ENCODE measurements at regions not wholly inside any gene's neighbourhood (a gene's known extent, or its start where the extent isn't known, plus 50 kb on each side); places are given as distances from the start of the nearest gene placed in this dataset.

DNA sequence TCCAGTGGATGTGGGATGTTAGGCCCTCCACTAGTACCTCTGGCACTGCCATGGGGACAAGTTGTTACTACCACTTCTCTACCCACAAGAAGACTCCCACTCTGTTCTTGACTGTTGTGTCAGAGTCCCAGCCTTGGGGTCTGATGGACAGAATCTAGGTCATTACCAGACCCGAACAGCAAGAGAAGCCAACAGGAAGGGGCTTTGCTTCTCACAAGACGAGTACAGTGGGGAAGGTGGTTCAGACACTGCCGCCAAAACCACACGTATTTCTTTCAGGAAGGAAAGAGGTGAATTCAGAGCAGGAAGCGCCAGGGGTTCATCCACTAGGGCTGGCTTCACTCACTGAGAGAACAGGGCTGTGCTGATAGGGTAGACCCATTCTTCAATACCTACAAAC, 161.3 kb upstream of the KIT start:
- DNase-seq = no peak

DNA sequence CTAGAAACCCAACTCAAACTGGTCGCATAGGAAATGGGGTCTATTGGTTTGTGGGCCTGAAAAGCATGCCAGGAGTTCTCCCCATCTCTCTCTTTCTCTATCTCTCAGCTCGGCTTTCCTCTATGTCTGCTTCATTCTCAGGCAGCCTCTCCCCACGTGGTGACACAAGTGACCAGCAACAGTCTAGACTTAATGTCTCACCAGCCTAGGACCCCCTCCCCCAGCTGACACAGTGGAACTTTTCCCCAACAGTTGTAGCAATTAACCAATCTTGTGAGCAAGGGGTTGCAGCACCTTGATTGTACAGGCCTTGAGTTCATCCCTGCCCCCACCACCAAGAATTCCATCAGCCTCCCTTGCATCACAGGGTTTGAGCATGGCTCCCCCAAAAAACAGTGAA, 159.8 kb upstream of the KIT start:
- no peak for DNase-seq

DNA sequence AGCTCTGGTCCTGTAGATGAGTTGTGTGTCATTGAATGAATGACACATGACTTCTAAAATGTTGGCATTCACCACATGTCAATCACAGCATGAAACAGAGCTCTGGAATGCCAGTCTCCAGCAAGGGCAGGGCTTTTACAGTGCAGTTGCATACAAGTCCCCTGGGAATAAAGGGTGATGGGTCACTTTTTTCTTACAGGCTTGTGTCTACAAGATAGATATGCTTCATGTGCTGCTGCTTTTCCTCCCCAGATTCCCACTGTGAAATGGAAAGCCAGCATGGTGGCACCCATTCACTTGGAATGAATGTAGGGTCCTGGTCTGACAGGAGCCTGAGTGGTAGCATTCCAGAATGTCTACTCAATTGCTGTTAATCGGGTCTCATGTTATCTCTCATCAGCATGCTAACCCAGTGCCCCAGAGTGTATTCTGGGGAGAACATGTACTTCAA, 159.1 kb upstream of the KIT start:
- no peak for DNase-seq

DNA sequence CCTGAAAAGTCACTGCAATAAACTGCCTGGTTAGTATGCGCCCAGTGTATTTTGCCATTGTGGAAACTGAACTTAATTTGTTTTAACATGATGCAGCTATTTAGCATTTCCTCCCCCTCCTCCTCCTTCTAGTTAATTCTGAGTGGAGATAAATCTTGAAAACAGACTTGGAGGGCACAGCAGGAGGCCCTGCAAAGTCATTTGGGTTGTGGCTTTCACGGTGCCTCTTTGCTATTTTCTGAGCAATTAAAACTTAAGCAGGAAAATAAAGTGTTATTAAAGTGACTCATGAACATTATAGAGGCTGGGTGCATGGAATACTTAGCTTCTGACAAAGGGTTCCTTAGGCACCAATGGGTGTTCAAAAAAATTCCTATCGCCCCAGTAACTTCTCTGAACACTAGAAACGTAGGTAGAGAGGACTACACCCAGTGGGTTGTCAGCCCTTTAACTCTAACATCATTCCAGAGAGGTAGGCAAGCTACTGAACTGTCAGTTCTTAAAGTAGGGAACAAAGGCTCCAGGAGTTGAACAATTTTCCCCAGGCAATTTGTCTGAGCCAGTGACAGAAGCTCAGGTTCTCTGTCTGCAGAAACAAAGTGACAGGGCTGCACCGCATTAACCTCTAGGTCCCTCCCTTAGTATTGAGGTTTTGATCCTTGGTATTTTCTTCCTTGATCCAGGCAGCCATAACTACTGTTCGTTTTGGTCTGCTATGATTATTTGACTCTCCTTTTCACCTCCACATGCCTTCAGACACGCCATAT, 158.3 kb upstream of the KIT start:
- DNase-seq = no peak

DNA sequence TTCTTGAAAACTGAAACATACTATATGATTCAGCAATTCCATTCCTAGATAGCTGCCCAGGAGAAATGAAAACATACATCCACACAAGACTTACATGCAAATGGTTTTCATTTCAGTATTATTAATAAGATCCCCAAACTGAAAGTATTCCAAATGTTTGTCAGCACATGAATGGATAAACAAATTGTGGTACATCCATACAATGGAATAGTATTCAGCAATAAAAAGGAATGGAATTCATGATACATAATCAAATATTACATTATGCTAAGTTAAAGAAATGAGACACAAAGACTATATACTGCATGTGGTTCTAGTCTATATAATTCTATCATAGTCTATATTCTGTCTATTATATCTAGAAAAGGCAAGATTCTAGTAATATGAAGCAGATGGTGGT, 152.4 kb upstream of the KIT start:
- no peak for DNase-seq

DNA sequence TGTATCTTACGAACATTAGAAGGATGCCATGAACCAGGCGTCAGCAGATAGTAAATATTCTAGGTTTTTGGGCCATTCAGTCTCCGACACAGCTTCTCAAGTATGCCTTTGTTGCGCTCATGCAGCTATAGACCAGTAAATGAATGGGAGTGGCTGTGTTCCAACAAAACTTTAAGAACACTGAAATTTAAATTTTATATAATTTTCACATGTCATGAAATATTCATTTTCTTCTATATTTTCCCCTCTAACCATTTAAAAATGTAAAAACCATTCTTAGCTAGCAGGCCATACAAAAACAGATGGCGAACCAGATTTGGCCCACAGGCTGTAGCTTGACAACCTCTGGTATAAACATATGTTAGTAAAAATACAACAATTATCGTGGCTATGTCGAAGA, 151.8 kb upstream of the KIT start:
- no peak for DNase-seq

DNA sequence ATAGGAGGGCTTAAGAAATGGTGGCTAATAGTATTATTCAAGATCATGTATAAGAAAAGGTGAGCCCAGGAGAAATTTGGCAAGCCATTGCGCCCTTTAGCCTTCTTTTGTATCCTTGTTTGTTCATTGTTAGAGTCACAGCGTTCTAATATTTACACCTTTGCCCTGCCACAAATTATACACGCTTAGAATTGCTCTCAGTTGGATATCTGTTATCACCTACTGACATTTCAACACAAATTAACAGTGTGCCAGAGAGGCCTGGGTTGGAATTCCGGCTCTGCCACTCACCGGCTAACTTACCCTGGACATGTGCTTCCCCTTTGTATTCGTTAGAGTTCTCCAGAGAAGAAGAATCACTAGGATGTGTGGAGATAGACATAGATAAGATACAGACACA, 148.7 kb upstream of the KIT start:
- DNase-seq = no peak

DNA sequence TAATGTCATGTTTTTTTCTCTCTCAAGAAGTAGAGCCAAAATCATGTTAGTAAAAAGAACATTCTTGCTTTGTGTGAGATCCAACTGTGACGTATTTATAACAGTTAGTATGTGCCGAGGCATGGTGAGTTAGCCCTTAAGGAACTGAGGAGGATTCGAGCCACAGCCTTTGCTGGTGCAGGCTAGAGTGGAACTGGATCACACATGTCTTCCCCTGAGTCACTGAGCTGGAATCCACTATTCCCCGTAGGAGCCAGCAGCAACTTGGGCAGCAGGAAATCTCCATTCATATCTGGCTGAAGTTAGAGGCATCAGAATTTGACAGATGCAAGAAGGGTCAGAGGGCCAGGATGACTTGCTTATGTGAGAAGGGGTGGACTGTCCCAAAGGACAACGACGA, 144.6 kb upstream of the KIT start:
- no peak for DNase-seq

DNA sequence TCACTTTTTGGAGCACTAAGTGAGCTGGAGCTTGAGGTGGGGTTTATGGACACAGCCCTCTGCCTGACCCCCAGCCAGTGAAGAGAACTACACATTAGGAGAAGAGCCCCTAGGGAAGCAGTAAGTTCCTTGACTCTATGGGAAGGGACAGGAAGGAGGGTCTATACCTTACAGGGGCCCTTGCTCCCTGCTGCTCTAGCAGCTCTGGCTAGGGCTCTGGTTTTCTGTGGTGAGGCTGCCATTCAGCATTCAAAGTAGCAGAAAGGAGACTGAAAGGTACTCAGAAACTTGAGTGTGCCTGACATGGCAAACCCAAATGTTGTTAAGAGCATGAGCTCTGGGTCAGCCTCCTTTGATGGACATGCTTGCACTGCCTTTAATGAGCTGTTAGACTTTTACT, 144.0 kb upstream of the KIT start:
- DNase-seq = no peak

DNA sequence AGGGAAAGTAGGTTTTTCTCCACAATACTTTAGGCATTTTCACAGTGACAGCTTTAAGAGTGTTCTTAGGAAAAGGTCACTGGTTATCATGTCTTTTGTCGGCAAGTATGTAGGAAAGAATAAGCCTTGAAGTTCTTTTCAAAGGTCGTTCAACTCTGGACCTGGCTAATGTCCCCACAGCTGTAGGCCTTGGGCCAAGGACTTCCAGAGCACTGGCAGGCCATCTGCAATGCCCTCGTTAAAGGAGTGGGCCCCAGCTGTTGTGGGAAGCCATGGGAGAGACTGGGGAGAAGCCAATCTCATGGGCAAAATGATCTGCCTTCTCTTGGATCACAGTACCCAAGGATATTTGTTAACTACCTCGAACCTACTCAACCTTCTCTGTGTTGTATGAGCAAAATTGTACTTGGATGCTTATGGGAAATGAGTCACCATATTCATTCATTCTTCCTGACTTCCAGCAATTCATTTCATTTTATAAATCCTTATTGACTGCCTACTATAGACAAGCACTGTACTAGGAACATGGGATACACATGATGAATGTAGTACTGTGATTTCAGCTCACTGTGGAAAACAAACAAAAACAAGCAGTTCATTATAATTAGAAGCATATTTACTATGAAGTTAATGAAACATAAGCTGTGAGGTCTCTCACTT, 141.1 kb upstream of the KIT start:
- no peak for DNase-seq

DNA sequence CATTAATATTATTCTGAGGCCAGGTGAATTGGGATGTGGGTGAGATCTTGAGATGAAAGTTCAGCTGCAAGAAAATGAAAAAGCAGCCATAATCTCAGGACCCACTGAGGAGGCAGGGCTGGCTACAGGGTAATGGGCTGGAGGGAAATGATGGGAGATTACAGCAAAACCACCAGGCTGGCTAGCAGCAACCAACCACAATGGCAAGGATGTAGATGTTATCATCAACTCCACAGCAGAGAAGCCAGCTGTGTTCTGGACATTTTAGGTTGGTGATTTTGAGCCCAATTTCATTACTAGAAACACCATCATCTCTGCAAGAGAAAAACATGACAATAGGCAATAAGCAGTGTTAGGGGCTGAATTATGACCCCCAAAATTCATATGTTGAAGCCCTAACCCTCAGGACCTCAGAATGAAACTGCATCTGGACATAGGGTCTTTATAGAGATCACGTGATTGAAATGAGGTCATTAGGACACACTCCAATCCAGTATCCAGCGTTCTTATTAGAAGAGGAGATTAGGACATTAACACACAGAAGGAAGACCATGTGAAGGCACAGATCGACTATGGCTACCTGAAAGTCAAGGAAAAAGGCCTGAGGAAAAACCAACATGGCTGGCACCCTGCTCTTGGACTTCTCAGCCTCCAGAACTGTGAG, 139.8 kb upstream of the KIT start:
- DNase-seq = no peak

DNA sequence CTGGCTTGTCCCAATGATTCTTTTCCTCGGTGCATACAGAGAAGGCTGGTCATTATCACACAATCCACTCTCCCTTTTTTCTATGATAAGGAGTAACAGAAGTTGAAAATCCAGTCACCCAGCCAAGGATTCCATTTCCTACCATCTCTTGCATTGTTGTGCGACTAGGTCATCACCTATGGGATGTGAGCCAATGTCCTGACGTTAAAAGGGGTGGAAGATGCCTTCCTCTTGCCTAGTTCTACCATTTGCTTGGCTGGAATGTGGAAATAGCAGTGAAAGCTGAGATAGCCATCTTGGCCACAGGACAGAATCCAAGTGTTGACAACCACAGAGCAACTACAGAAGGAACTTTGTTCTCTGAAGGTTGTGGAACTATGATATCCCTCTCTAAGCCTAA, 132.2 kb upstream of the KIT start:
- no peak for DNase-seq

DNA sequence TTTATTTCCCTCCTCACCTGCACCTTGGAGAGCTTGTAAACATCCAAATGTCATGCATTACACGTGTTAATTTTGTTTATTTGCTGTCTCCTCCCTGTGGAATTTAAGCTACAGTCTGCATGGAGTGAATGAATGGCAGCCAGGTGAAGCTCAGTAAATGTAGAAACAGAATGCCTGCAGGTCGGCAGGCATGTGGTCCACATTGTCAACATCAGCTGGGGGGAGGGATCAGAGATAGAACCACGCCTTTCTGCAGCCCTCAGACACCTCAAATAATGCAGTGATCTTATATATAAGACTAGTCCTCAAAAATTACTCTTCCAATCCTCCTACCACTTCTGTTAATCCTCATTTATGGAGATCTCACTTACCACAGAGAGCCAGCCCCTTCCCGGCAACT, 131.2 kb upstream of the KIT start:
- DNase-seq = no peak

DNA sequence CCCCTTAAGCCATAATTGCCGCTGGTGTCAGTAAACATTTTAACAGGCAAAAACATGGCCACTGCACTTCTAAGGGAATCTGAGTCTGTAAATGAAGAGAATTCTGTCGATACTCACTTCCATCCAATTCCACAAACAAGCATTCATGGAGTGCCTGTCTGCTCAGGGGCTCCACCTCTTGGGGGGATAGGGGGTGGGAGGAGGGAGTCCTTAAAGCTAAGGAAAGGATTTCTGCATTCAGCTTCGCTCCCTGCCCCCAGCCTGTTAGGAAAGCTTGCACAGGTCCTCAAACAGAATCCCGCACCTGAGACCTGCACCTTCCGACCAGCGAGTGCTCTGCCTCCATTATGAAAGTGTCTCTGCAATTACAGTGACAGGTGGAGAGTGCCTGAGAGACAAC, 130.2 kb upstream of the KIT start:
- no peak for DNase-seq

DNA sequence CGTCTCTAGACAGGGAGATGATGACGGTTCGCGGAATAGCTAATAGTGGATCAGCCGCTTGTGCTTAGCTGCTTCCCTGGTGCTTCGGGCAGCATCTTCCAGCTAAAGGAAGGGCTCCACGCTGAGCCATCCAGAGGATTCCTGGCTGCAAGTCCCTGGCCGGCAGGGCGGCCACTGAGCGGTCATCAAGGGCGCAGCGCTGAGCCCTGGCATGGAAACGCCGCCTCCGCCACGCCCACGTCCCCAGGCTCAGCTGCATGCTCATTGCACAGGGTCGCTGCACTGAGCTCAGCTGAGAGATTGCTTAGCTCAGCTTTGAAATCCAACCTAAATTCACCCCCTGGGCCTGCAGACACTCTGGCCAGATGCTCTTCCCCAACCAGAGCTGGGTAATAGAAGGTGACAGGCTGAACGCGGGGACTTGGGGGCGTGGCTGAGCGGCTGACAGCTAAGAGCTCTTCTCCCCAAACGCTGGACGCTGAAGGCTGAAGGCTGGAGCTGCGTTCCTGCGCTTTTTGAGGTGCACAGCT, 118.2 kb upstream of the KIT start:
- peak; percentile 18 for DNase-seq

DNA sequence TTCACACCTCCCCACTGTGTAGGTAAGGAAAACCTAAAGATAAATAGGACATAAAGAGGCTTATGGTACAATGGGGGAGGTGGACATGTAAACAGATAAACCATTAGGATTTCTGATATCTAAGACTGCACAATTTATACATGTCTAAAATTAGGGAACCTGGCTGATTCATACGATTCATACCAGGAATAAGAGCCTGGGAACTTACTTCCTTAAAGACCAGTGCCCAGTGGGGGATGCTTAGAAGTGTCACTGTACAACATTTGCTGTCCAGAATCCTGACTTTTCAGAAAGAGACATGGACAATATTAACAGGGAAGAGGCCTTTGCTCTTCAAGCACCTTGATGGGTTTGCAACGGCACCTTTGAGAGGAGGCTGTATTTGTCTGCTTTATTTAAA, 116.8 kb upstream of the KIT start:
- DNase-seq = no peak

DNA sequence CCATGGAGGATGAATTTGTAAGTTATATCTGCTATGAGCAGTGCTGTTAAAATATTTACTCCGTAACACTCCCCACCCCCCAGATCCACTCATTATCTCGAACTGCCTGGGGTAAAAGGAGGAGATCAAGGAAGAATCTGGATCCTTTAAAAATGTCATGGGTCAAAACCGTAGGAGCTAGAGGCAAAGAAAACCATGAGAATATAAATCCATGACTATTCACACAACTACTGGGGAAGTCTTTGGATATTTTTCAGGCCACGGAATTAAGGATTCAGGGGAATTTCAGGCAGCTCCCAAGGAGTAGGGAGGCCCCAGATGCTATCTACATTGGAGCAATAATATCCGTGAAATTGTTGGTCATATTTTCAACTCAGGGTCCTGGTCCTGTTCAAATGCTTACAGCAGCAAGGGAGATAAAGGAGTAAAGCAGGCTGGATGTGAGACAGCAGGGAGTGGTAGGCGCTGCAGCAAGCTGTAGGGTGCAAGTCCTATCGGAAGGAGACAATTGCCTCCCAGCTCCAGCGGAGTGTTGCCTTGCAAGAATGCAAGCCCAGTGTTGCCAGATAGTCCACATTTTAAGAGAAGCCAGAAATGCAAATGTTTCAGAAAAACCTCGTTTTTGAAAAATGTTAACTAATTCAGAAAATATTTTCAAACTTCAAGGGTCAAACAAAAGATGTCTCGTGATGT, 116.2 kb upstream of the KIT start:
- no peak for DNase-seq

DNA sequence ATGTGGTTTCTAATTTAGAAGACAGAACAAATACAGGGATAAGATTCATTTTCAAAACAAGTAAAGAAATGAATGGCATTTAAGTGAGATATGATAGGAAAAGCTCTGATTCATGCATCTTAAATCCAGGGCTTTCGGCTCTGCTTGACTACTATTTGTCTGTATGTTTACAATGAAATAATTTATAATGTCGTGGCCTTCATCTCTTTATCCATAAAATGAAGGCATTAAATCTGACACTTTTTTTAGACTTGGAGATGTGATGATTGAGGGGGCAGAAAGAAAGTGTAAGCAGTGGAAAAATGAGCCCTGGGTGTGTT, 115.7 kb upstream of the KIT start:
- no peak for DNase-seq

DNA sequence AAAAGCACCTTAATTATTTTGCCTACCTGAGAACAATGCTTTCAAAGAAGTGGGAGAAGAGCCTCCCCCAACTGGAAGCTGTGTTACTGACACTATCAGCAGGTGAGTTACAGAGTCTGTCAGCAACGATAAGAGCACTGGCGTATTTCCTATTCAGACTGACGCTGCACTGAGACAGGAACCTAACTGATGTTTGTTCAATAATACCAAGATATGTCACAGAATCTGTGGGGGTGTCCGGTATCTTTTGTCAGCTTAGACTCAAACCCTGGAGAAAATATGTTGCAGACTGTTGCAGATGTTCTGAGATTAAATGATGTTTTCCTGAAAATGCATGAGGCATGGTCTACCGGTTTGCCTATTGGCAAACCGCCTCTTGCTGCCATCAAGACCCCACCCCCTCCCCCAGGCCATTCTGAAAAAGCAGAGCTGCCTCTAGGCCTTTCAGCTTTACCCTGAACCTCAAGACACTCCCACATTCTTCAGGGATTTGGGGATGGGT, 115.2 kb upstream of the KIT start:
- DNase-seq = no peak

DNA sequence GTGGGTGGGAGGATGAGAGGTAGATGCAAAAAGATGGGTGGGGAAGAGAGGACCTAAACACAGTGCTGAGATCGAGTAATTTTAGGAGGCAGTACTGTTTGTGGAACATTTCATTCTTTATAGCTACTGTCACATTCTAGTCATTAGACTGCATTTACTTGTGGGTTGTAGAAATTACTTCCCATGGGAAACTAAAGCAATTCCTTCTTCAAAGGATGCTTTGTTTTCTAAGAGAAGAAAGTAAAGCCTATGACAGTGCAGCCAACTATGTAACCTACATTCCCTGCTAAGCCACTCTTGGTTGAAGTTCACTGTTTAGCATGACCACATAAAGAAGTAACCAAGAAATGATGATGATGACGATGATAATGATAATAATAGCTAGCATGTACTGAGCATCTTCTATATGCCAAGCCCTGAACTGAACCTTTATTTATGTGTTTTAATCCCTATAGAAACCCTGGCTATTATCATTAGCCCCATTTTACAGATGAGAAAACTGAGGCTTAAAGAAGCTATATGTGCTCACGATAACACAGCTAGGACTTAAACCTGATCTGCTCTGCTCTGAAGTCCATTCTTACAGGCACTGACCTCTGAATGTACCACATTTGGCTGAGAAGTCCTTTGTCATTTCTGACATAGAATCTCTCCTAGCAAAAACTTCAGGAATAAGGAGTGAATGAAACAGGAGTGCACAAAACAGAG, 114.5 kb upstream of the KIT start:
- no peak for DNase-seq

DNA sequence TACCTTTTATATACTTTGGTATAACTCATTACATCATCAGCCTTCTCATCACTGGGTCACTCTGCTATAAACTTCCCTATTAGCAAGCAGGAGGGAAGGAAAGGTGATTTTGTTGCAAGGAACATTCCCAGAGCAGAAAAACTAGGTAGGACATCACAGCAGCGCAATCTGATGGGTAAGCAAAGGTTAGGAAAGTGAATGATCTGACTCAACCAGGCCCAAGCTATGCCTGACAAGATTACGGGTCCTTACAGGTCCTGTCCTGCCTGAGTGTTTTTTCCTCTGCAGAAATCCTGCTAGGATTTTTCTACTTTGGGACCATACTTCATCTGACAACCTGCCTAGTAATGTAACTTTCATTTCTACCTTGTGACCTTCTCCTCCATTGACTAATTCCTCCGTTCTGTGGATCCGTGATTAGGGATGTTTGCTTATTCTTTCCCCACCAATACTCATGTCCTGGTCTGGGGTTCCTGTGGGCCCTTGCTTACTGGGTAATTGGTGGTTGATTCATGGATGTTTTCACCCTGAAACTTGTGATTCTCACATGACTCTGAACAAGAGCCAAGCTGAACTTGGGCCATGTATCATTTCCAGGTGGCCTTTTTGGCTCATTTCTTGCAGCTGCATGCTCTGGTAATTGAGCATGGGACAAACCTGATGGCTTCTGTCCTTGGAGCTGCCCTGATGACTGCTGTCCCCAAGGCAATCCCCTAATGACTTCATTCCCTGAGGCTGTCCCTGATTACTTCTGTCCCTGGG, 111.9 kb upstream of the KIT start:
- no peak for DNase-seq

Measured in NCI-H2107 (cell line).